Astrocyte of the cerebellum (primary cell): ENCODE measurements at regions not wholly inside any gene's neighbourhood (a gene's known extent, or its start where the extent isn't known, plus 50 kb on each side); places are given as distances from the start of the nearest gene placed in this dataset.

ENCODE experiments used
- DNase-seq: peaks from one replicate; pipeline ENCODE4 v3.0.0-alpha.2; 2011; ENCODE audit warnings: low read depth
- H3K4me3 ChIP-seq: 2 replicates; pipeline ENCODE4 v1.5.1; 2011; ENCODE audit warnings: mild to moderate bottlenecking, low read depth, low read length, moderate library complexity
- CTCF ChIP-seq: IDR thresholded peaks from 2 replicates; pipeline ENCODE4 v1.5.1; 2012; ENCODE audit warnings: low read length, low read depth, moderate library complexity, mild to moderate bottlenecking; ENCODE audit errors: missing control alignments
- in situ Hi-C: cut with HindIII; loops from 2 replicates; pipeline ENCODE4 v1.10.0; 2017; ENCODE audit warnings: low sequenced_read_pairs

GRCh38 chr17:5772720-5773119, 188.4 kb upstream of the NLRP1 start:
- H3K4me3 ChIP-seq = no peak overlapping the region
- in situ Hi-C loops = no loop called here
- no peak for TF ChIP-seq CTCF
- no peak for DNase-seq

- in situ Hi-C loops = no loop called here
- no peak for DNase-seq
- no peak for TF ChIP-seq CTCF
- H3K4me3 ChIP-seq = no peak overlapping the region
These were observed 189.6 kb upstream of the NLRP1 start for GRCh38 chr17:5773816-5774360.

GRCh38 chr17:5775098-5775497, 190.8 kb upstream of the NLRP1 start:
- no peak for TF ChIP-seq CTCF
- no peak for DNase-seq
- in situ Hi-C loops = no loop called here
- no peak overlapping the region for H3K4me3 ChIP-seq

- TF ChIP-seq CTCF = peak; percentile 21
- H3K4me3 ChIP-seq = no peak overlapping the region
- no peak for DNase-seq
- in situ Hi-C loops = no loop called here
These were observed 196.2 kb upstream of the NLRP1 start for GRCh38 chr17:5780476-5780875.

- DNase-seq = no peak
- no peak for TF ChIP-seq CTCF
- in situ Hi-C loops = no loop called here
- no peak overlapping the region for H3K4me3 ChIP-seq
These were observed 197.1 kb upstream of the NLRP1 start for GRCh38 chr17:5781236-5781927.

- TF ChIP-seq CTCF = no peak
- no peak for DNase-seq
- H3K4me3 ChIP-seq = no peak overlapping the region
- in situ Hi-C loops = no loop called here
These were observed 199.0 kb upstream of the NLRP1 start for GRCh38 chr17:5783269-5783668.

- no peak for DNase-seq
- no peak overlapping the region for H3K4me3 ChIP-seq
- no peak for TF ChIP-seq CTCF
- in situ Hi-C loops = no loop called here
These were observed 199.5 kb upstream of the NLRP1 start for GRCh38 chr17:5783851-5784250.
